ENCODE measurements at regions not wholly inside any gene's neighbourhood (a gene's known extent, or its start where the extent isn't known, plus 50 kb on each side); places are given as distances from the start of the nearest gene placed in this dataset.

DNA sequence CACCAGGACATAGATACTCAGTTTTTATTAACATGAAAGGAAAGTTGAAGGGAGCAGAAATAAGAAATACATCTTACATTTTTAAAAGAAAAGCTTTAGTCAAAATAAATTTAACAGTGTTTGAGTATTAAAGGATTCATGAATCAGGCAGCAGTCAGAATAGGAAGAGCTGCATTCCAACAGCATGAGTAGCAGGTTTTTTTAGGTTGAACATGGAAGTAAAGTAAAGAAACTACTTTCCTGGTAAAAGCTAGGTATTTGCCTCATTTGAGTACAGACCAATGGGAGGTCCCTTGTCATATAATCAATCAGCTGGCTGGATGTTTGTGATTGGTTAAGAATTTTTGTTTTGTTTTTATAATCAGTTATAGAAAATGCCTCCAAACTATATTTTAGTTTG lies 645.9 kb upstream of the INTU start:
- Histone ChIP-seq H3K27ac (no peak overlapping the region), H3K9me3 (peaks cover 0 to 7% (median 3%) of the 10 kb centered on the region in 4 donors), H3K27me3 (no peaks in the 10 kb centered on the region), H3K4me3 (no peak overlapping the region), H3K4me1 (peaks cover 0 to 3% (median 0%) of the 10 kb centered on the region in 4 donors), H3K36me3 (no peaks in the 10 kb centered on the region)
- no peak for DNase-seq
- intact Hi-C loops (cut with DNase I), result no loop called here
- TF ChIP-seq POLR2A (IDR thresholded peaks at IDR 0.05) (no peak), POLR2AphosphoS5 (IDR thresholded peaks at IDR 0.05) (no peak), EP300 (IDR thresholded peaks at IDR 0.05) (no peak)
- TF ChIP-seq, protein P1, sequence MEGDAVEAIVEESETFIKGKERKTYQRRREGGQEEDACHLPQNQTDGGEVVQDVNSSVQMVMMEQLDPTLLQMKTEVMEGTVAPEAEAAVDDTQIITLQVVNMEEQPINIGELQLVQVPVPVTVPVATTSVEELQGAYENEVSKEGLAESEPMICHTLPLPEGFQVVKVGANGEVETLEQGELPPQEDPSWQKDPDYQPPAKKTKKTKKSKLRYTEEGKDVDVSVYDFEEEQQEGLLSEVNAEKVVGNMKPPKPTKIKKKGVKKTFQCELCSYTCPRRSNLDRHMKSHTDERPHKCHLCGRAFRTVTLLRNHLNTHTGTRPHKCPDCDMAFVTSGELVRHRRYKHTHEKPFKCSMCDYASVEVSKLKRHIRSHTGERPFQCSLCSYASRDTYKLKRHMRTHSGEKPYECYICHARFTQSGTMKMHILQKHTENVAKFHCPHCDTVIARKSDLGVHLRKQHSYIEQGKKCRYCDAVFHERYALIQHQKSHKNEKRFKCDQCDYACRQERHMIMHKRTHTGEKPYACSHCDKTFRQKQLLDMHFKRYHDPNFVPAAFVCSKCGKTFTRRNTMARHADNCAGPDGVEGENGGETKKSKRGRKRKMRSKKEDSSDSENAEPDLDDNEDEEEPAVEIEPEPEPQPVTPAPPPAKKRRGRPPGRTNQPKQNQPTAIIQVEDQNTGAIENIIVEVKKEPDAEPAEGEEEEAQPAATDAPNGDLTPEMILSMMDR (IDR thresholded peaks at IDR 0.05), result no peak

GRCh38 chr4:126991965-126992364 lies 640.8 kb upstream of the INTU start:
- 73 to 78% methylated on average over 1 of the region's 1 CpG for WGBS, 2 donors
- no peak for DNase-seq
- H3K36me3 ChIP-seq, result no peaks in the 10 kb centered on the region
- intact Hi-C loops (cut with DNase I), result no loop called here
- H3K27ac ChIP-seq, result no peak overlapping the region
- H3K4me1 ChIP-seq, result peaks cover 0 to 10% (median 0%) of the 10 kb centered on the region in 4 donors
- no peaks in the 10 kb centered on the region for H3K27me3 ChIP-seq
- H3K4me3 ChIP-seq, result no peak overlapping the region
- H3K9me3 ChIP-seq, result no peaks in the 10 kb centered on the region
- TF ChIP-seq POLR2AphosphoS5 (IDR thresholded peaks at IDR 0.05) (no peak), EP300 (IDR thresholded peaks at IDR 0.05) (no peak), POLR2A (IDR thresholded peaks at IDR 0.05) (no peak)
- TF ChIP-seq, protein P1 (IDR thresholded peaks at IDR 0.05), result no peak

DNA sequence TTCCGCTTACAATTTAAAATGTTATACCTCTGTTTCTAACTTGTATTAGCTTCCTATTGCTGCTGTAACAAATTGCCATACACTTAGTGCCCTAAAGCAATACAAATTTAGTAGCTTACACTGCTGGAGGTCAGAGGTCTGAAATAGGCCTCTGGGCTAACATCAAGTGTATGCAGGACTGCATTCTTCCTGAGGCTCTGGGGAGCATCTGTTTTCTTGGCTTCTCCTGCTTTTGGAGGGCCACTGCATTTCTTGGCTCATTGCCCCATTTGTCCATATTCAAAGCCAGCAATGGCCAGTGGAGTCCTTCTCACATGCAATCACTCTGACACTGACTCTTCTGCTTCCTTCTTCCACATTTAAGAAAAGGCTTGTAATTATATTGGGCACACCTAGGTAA lies 639.8 kb upstream of the INTU start:
- Histone ChIP-seq H3K27ac (no peak overlapping the region), H3K4me1 (peaks cover 0 to 10% (median 0%) of the 10 kb centered on the region in 4 donors), H3K9me3 (no peaks in the 10 kb centered on the region), H3K4me3 (no peak overlapping the region), H3K27me3 (no peaks in the 10 kb centered on the region), H3K36me3 (no peaks in the 10 kb centered on the region)
- 94% methylated on average over 1 of the region's 1 CpG for WGBS, 2 donors
- DNase-seq, result no peak
- TF ChIP-seq POLR2A (IDR thresholded peaks at IDR 0.05) (no peak), POLR2AphosphoS5 (IDR thresholded peaks at IDR 0.05) (no peak), EP300 (IDR thresholded peaks at IDR 0.05) (no peak)
- TF ChIP-seq, protein P1 (IDR thresholded peaks at IDR 0.05), result no peak
- intact Hi-C loops (cut with DNase I), result no loop called here

GRCh38 chr4:126993351-126993750 lies 639.4 kb upstream of the INTU start:
- intact Hi-C loops (cut with DNase I), result no loop called here
- H3K4me3 ChIP-seq, result no peak overlapping the region
- no peak overlapping the region for H3K27ac ChIP-seq
- H3K9me3 ChIP-seq, result no peaks in the 10 kb centered on the region
- TF ChIP-seq EP300 (IDR thresholded peaks at IDR 0.05), result no peak
- TF ChIP-seq POLR2A (IDR thresholded peaks at IDR 0.05), result no peak
- TF ChIP-seq POLR2AphosphoS5 (IDR thresholded peaks at IDR 0.05), result no peak
- TF ChIP-seq, protein P1 (IDR thresholded peaks at IDR 0.05), result no peak
- no peak for DNase-seq
- H3K36me3 ChIP-seq, result no peaks in the 10 kb centered on the region
- peaks cover 0 to 10% (median 0%) of the 10 kb centered on the region in 4 donors for H3K4me1 ChIP-seq
- WGBS, 2 donors, result 73 to 91% methylated on average over 1 of the region's 1 CpG
- H3K27me3 ChIP-seq, result no peaks in the 10 kb centered on the region

GRCh38 chr4:126995235-126995634 lies 637.5 kb upstream of the INTU start:
- no peaks in the 10 kb centered on the region for H3K9me3 ChIP-seq
- DNase-seq, result no peak
- no peaks in the 10 kb centered on the region for H3K36me3 ChIP-seq
- intact Hi-C loops (cut with DNase I), result no loop called here
- no peaks in the 10 kb centered on the region for H3K27me3 ChIP-seq
- H3K4me3 ChIP-seq, result no peak overlapping the region
- TF ChIP-seq POLR2AphosphoS5 (IDR thresholded peaks at IDR 0.05) (no peak), EP300 (IDR thresholded peaks at IDR 0.05) (no peak), POLR2A (IDR thresholded peaks at IDR 0.05) (no peak)
- TF ChIP-seq, protein P1 (IDR thresholded peaks at IDR 0.05), result no peak
- no peak overlapping the region for H3K27ac ChIP-seq
- H3K4me1 ChIP-seq, result peaks cover 0 to 10% (median 0%) of the 10 kb centered on the region in 4 donors
